Chondrocyte (in vitro differentiated cells): ENCODE measurements at regions not wholly inside any gene's neighbourhood (a gene's known extent, or its start where the extent isn't known, plus 50 kb on each side); places are given as distances from the start of the nearest gene placed in this dataset.

Experiments
- DNase-seq: peaks from one replicate; pipeline ENCODE4 v3.0.0; 2021; ENCODE audit warnings: mixed read lengths, low spot score
- H3K27ac Mint-ChIP-seq: one replicate; pipeline ENCODE4 v1.8.0; 2021; ENCODE audit warnings: mild to moderate bottlenecking, moderate library complexity, mixed read lengths; ENCODE audit not compliant: unreplicated experiment
- H3K27me3 Mint-ChIP-seq: 2 replicates; pipeline ENCODE4 v1.8.0; 2021; ENCODE audit warnings: low read depth, mixed read lengths
- H3K36me3 Mint-ChIP-seq: 2 replicates; pipeline ENCODE4 v1.8.0; 2021; ENCODE audit warnings: low read depth, mixed read lengths
- H3K4me1 Mint-ChIP-seq: 2 replicates; pipeline ENCODE4 v1.8.0; 2021; ENCODE audit warnings: low read depth, mild to moderate bottlenecking, mixed read lengths
- H3K4me3 Mint-ChIP-seq: one replicate; pipeline ENCODE4 v1.8.0; 2021; ENCODE audit warnings: mild to moderate bottlenecking, moderate library complexity, mixed read lengths; ENCODE audit not compliant: unreplicated experiment
- H3K9me3 Mint-ChIP-seq: 2 replicates; pipeline ENCODE4 v1.8.0; 2021; ENCODE audit warnings: low read depth, mixed read lengths
- TF ChIP-seq, protein P1 (sequence below): fragments of 200-600 bp; sonication (generic); IDR thresholded peaks from 2 replicates; pipeline ENCODE4 v1.5.0; 2021; ENCODE audit warnings: antibody characterized with exemption, mild to moderate bottlenecking, moderate library complexity

- H3K9me3 Mint-ChIP-seq: no peaks in the 10 kb centered on the region
Observed at GRCh38 chr7:116310141-116310540, 99.8 kb downstream of the TES start.

DNA sequence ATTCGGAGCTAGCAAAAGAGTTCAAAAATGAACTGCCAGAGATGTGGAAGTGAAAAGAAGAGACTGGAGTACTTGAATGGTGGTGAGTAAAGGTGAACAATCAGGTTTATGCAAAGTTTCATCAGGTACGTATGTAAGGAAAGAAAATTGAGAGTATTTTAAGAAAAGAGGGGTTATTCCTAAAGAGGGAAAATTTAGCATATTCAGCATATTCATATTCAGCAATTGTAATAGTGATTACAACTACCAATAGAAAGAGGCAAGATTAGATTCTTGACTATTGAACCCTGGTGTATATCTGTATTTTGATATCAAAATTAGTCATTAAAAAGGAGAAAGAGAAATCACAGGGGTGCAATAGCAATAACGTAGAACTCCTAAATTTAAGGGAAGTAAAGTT is 100.9 kb downstream of the TES start:
- no peaks in the 10 kb centered on the region for H3K9me3 Mint-ChIP-seq
- H3K4me1 Mint-ChIP-seq: peaks cover 19% of the 10 kb centered on the region
- no peaks in the 10 kb centered on the region for H3K27me3 Mint-ChIP-seq
- no peak for DNase-seq
- H3K36me3 Mint-ChIP-seq: no peaks in the 10 kb centered on the region
- TF ChIP-seq, protein P1, sequence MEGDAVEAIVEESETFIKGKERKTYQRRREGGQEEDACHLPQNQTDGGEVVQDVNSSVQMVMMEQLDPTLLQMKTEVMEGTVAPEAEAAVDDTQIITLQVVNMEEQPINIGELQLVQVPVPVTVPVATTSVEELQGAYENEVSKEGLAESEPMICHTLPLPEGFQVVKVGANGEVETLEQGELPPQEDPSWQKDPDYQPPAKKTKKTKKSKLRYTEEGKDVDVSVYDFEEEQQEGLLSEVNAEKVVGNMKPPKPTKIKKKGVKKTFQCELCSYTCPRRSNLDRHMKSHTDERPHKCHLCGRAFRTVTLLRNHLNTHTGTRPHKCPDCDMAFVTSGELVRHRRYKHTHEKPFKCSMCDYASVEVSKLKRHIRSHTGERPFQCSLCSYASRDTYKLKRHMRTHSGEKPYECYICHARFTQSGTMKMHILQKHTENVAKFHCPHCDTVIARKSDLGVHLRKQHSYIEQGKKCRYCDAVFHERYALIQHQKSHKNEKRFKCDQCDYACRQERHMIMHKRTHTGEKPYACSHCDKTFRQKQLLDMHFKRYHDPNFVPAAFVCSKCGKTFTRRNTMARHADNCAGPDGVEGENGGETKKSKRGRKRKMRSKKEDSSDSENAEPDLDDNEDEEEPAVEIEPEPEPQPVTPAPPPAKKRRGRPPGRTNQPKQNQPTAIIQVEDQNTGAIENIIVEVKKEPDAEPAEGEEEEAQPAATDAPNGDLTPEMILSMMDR: no peak
- no peak overlapping the region for H3K27ac Mint-ChIP-seq
- no peak overlapping the region for H3K4me3 Mint-ChIP-seq

More at GRCh38 chr7:116310141-116310540, 99.8 kb downstream of the TES start:
- no peaks in the 10 kb centered on the region for H3K36me3 Mint-ChIP-seq
- no peak overlapping the region for H3K27ac Mint-ChIP-seq
- peaks cover 16% of the 10 kb centered on the region for H3K4me1 Mint-ChIP-seq
- H3K27me3 Mint-ChIP-seq: no peaks in the 10 kb centered on the region
- TF ChIP-seq, protein P1: no peak
- H3K4me3 Mint-ChIP-seq: no peak overlapping the region
- no peak for DNase-seq

GRCh38 chr7:116311816-116312471 is 101.6 kb downstream of the TES start:
- Mint-ChIP-seq H3K36me3 (no peaks in the 10 kb centered on the region), H3K9me3 (no peaks in the 10 kb centered on the region), H3K4me3 (no peak overlapping the region), H3K27me3 (no peaks in the 10 kb centered on the region), H3K27ac (no peak overlapping the region), H3K4me1 (peaks cover 23% of the 10 kb centered on the region)
- TF ChIP-seq, protein P1: no peak
- DNase-seq: no peak

- Mint-ChIP-seq H3K9me3 (peaks cover 6% of the 10 kb centered on the region), H3K36me3 (no peaks in the 10 kb centered on the region), H3K27me3 (no peaks in the 10 kb centered on the region), H3K4me3 (no peak overlapping the region), H3K27ac (peak overlapping the region; percentile 85), H3K4me1 (peaks cover 34% of the 10 kb centered on the region)
- TF ChIP-seq, protein P1: no peak
- DNase-seq: no peak
Observed at GRCh38 chr7:116315293-116315692, 105.0 kb downstream of the TES start.

- Mint-ChIP-seq H3K36me3 (no peaks in the 10 kb centered on the region), H3K27ac (peak overlapping the region; percentile 85), H3K4me3 (no peak overlapping the region), H3K9me3 (peaks cover 6% of the 10 kb centered on the region), H3K27me3 (no peaks in the 10 kb centered on the region), H3K4me1 (peaks cover 34% of the 10 kb centered on the region)
- TF ChIP-seq, protein P1: no peak
- no peak for DNase-seq
Observed at GRCh38 chr7:116315803-116316202, 105.5 kb downstream of the TES start.
